HG03521 (cell line): ENCODE measurements at regions not wholly inside any gene's neighbourhood (a gene's known extent, or its start where the extent isn't known, plus 50 kb on each side); places are given as distances from the start of the nearest gene placed in this dataset.

Experiments
- ATAC-seq: cut with Tn5 transposase; IDR thresholded peaks from one replicate; pipeline ENCODE4 v1.9.1; 2021; ENCODE audit warnings: mild to moderate bottlenecking, moderate library complexity; ENCODE audit not compliant: unreplicated experiment

- ATAC-seq = no peak
Measured at GRCh38 chr5:28779161-28779754, 1740.9 kb upstream of the CDH9 start.

- ATAC-seq = no peak
Measured at GRCh38 chr5:28770307-28770706, 1731.9 kb upstream of the CDH9 start.

GRCh38 chr5:28766565-28767158, 1728.3 kb upstream of the CDH9 start:
- no peak for ATAC-seq

- ATAC-seq = no peak
Measured at GRCh38 chr5:28751396-28751795, 1713.0 kb upstream of the CDH9 start.

- no peak for ATAC-seq
Measured at GRCh38 chr5:28750251-28750650, 1711.9 kb upstream of the CDH9 start.

GRCh38 chr5:28748446-28748845, 1710.1 kb upstream of the CDH9 start:
- no peak for ATAC-seq

GRCh38 chr5:28743716-28744110, 1705.3 kb upstream of the CDH9 start:
- no peak for ATAC-seq

- ATAC-seq = no peak
Measured at GRCh38 chr5:28743025-28743715, 1704.8 kb upstream of the CDH9 start.

- ATAC-seq = no peak
Measured at GRCh38 chr5:28737682-28738081, 1699.3 kb upstream of the CDH9 start.

- no peak for ATAC-seq
Measured at GRCh38 chr5:28737222-28737621, 1698.8 kb upstream of the CDH9 start.

- ATAC-seq = no peak
Measured at GRCh38 chr5:28734396-28734795, 1696.0 kb upstream of the CDH9 start.

- ATAC-seq = no peak
Measured at GRCh38 chr5:28729067-28729466, 1690.7 kb upstream of the CDH9 start.

- no peak for ATAC-seq
Measured at GRCh38 chr5:28726815-28727214, 1688.4 kb upstream of the CDH9 start.

GRCh38 chr5:28725001-28725400, 1686.6 kb upstream of the CDH9 start:
- no peak for ATAC-seq

- no peak for ATAC-seq
Measured at GRCh38 chr5:28714907-28715698, 1676.7 kb upstream of the CDH9 start.

GRCh38 chr5:28710360-28710759, 1672.0 kb upstream of the CDH9 start:
- no peak for ATAC-seq

- ATAC-seq = no peak
Measured at GRCh38 chr5:28708472-28708871, 1670.1 kb upstream of the CDH9 start.

GRCh38 chr5:28707706-28708105, 1669.3 kb upstream of the CDH9 start:
- no peak for ATAC-seq

GRCh38 chr5:28703651-28704260, 1665.4 kb upstream of the CDH9 start:
- ATAC-seq = no peak

GRCh38 chr5:28691526-28691925, 1653.1 kb upstream of the CDH9 start:
- ATAC-seq = no peak

- ATAC-seq = no peak
Measured at GRCh38 chr5:28685794-28686193, 1647.4 kb upstream of the CDH9 start.
